Liver (tissue), 3 donors: ENCODE measurements at regions not wholly inside any gene's neighbourhood (a gene's known extent, or its start where the extent isn't known, plus 50 kb on each side); places are given as distances from the start of the nearest gene placed in this dataset.
A peak's percentile ranks its signal among the peaks of the same experiment; 100 is the strongest.

Experiments
- CTCF ChIP-seq: fragments of 150-350 bp; IDR thresholded peaks from 2 replicates; pipeline ENCODE4 v1.5.1; 2017; ENCODE audit warnings: improper control_type of control experiment, low read depth, low read length; ENCODE audit not compliant: missing input control
- GABPA ChIP-seq, 2 donors: IDR thresholded peaks in 1 of 2; conservative IDR thresholded peaks in 1 of 2; 2 replicates each; pipeline ENCODE4 v1.6.1; 2016; ENCODE audit warnings: antibody characterized with exemption in 2 of 2, mild to moderate bottlenecking in 1 of 2, moderate library complexity in 1 of 2
- JUND ChIP-seq, 2 donors: IDR thresholded peaks; 2 replicates each; pipeline ENCODE4 v1.6.1; 2016; ENCODE audit warnings: antibody characterized with exemption in 2 of 2
- MAX ChIP-seq: IDR thresholded peaks from 2 replicates; pipeline ENCODE4 v1.6.1; 2016; ENCODE audit warnings: antibody characterized with exemption
- RAD21 ChIP-seq, 2 donors: IDR thresholded peaks; 2 replicates each; pipeline ENCODE4 v1.6.1; 2016; ENCODE audit warnings: antibody characterized with exemption in 2 of 2, mild to moderate bottlenecking in 2 of 2
- REST ChIP-seq: IDR thresholded peaks from 2 replicates; pipeline ENCODE4 v1.6.1; 2016; ENCODE audit warnings: antibody characterized with exemption, mild to moderate bottlenecking
- RXRA ChIP-seq, 2 donors: IDR thresholded peaks; 2 replicates each; pipeline ENCODE4 v1.6.1; 2017 to 2018; ENCODE audit warnings: antibody characterized with exemption in 2 of 2, mild to moderate bottlenecking in 1 of 2
- TAF1 ChIP-seq: conservative IDR thresholded peaks from 2 replicates; pipeline ENCODE4 v1.6.1; 2016; ENCODE audit warnings: antibody characterized with exemption, mild to moderate bottlenecking
- donor health status: healthy.
- donor health status: healthy.

- no peak for TF ChIP-seq CTCF
- TF ChIP-seq REST: no peak
- TF ChIP-seq RAD21 (IDR thresholded peaks at IDR 0.05): peak in 1 of 2 donors; percentile 7
- no peak for TF ChIP-seq RXRA (IDR thresholded peaks at IDR 0.05)
- TF ChIP-seq TAF1: no peak
- no peak for TF ChIP-seq MAX
- no peak for TF ChIP-seq GABPA (IDR thresholded peaks at IDR 0.05 in 1 of 2, conservative IDR thresholded peaks at IDR 0.05 in 1 of 2)
- TF ChIP-seq JUND (IDR thresholded peaks at IDR 0.05): no peak
Observed at GRCh38 chr12:127363392-127363791, 903.6 kb upstream of the TMEM132C start.
